ENCODE measurements at regions not wholly inside any gene's neighbourhood (a gene's known extent, or its start where the extent isn't known, plus 50 kb on each side); places are given as distances from the start of the nearest gene placed in this dataset.

- CTCF ChIA-PET: interaction anchor here (1.8 kb wide), 1 partner anchor 507 kb away, joined by 4 read pairs; no protein-coding TSS in a partner anchor
- Histone ChIP-seq H3K27ac (ENCODE audit: low read depth in 2 of 2, low read length in 1 of 2) (no peak overlapping the region), H3K4me2 (no peak overlapping the region), H2AFZ (ENCODE audit: low read depth) (no peak overlapping the region), H3K4me3 (ENCODE audit: low read depth in 2 of 2, low read length in 1 of 2) (no peak overlapping the region), H3K27me3 (ENCODE audit: insufficient read depth) (no peaks in the 10 kb centered on the region), H3K36me3 (replicated peaks in 1 of 2; ENCODE audit: control insufficient read depth in 1 of 2, insufficient read depth in 2 of 2, low read length in 1 of 2) (no peaks in the 10 kb centered on the region), H3F3A (replicated peaks; ENCODE audit: insufficient read depth) (peaks cover 6% of the 10 kb centered on the region), H3K9me3 (no peaks in the 10 kb centered on the region), H3K4me1 (ENCODE audit: control insufficient read depth in 1 of 2, insufficient read depth in 2 of 2, low read depth in 1 of 2, low read length in 1 of 2) (peaks cover 8 to 10% of the 10 kb centered on the region in 2 experiments; a peak in 3 of 4 replicates), H3K9ac (no peak overlapping the region), H3K9me2 (no peaks in the 10 kb centered on the region), H3K79me2 (ENCODE audit: insufficient read depth) (no peaks in the 10 kb centered on the region), H4K20me1 (ENCODE audit: insufficient read depth) (no peaks in the 10 kb centered on the region)
- DNase-seq: no peak
- POLR2A ChIA-PET: no interaction called here
- TF ChIP-seq TCF12 (IDR thresholded peaks at IDR 0.05) (no peak), MEF2A (IDR thresholded peaks at IDR 0.05; ENCODE audit: borderline replicate concordance, low read depth) (no peak), NRF1 (IDR thresholded peaks at IDR 0.05; ENCODE audit: low read depth, low read length) (no peak), REST (IDR thresholded peaks at IDR 0.05; ENCODE audit: low read depth, low read length) (no peak), RCOR1 (IDR thresholded peaks at IDR 0.05; ENCODE audit: low read length) (no peak), ZBTB33 (IDR thresholded peaks at IDR 0.05; ENCODE audit: borderline replicate concordance, low read depth) (no peak), JUND (IDR thresholded peaks at IDR 0.05) (no peak), RFX5 (IDR thresholded peaks at IDR 0.05; ENCODE audit: low read length) (no peak), SMC3 (IDR thresholded peaks at IDR 0.05; ENCODE audit: low read depth, low read length) (no peak), CTCF (IDR thresholded peaks at IDR 0.05) (no peak)
Observed at GRCh38 chr3:182215881-182216280, 504.2 kb downstream of the SOX2 start.

Data from SK-N-SH (cell line).